ENCODE measurements at regions not wholly inside any gene's neighbourhood (a gene's known extent, or its start where the extent isn't known, plus 50 kb on each side); places are given as distances from the start of the nearest gene placed in this dataset.

DNA sequence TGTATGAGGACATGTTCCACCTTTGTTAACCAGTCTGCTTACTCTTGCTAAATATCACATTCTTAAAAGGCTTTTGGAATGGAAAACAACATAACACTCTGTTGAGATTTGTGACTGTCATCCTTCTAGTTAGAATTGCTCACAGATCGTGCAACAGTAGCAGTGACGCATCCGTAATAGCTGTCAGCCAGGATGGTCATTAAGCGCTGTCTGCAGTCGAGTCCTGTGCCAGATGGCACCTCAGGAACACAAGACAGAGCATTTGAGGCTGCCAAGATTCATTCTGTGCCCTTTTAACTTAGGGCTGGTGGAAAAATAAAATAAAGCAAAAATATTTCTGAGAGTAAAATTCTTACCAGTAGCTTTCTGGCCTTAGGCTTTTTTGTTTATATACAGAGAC lies 348.6 kb downstream of the ANKRD7 start:
- Histone ChIP-seq H3K27ac (ENCODE audit: low read length) (no peak overlapping the region), H3K27me3 (ENCODE audit: low read depth, low read length) (no peaks in the 10 kb centered on the region), H3K36me3 (ENCODE audit: control insufficient read depth in 1 of 2, insufficient read depth in 2 of 2, low read length in 2 of 2) (no peaks in the 10 kb centered on the region), H3K9me3 (ENCODE audit: control insufficient read depth in 1 of 2, low read length in 2 of 2) (no peaks in the 10 kb centered on the region), H3K4me1 (ENCODE audit: control insufficient read depth in 1 of 2, insufficient read depth in 2 of 2, low read length in 2 of 2) (peaks cover 0 to 5% of the 10 kb centered on the region in 2 donors), H3K4me3 (ENCODE audit: low read depth in 1 of 2, low read length in 2 of 2) (no peak overlapping the region)

- Histone ChIP-seq H3K27ac (ENCODE audit: low read length) (no peak overlapping the region), H3K36me3 (ENCODE audit: control insufficient read depth in 1 of 2, insufficient read depth in 2 of 2, low read length in 2 of 2) (no peaks in the 10 kb centered on the region), H3K9me3 (ENCODE audit: control insufficient read depth in 1 of 2, low read length in 2 of 2) (no peaks in the 10 kb centered on the region), H3K4me1 (ENCODE audit: control insufficient read depth in 1 of 2, insufficient read depth in 2 of 2, low read length in 2 of 2) (peaks cover 0 to 5% of the 10 kb centered on the region in 2 donors), H3K27me3 (ENCODE audit: low read depth, low read length) (no peaks in the 10 kb centered on the region), H3K4me3 (ENCODE audit: low read depth in 1 of 2, low read length in 2 of 2) (no peak overlapping the region)
These were observed 351.0 kb downstream of the ANKRD7 start for GRCh38 chr7:118575393-118575948.

- no peak overlapping the region for H3K4me3 ChIP-seq (ENCODE audit: low read depth in 1 of 2, low read length in 2 of 2)
- H3K9me3 ChIP-seq (ENCODE audit: control insufficient read depth in 1 of 2, low read length in 2 of 2), result no peaks in the 10 kb centered on the region
- H3K36me3 ChIP-seq (ENCODE audit: control insufficient read depth in 1 of 2, insufficient read depth in 2 of 2, low read length in 2 of 2), result no peaks in the 10 kb centered on the region
- H3K27ac ChIP-seq (ENCODE audit: low read length), result no peak overlapping the region
- no peaks in the 10 kb centered on the region for H3K27me3 ChIP-seq (ENCODE audit: low read depth, low read length)
- H3K4me1 ChIP-seq (ENCODE audit: control insufficient read depth in 1 of 2, insufficient read depth in 2 of 2, low read length in 2 of 2), result no peaks in the 10 kb centered on the region
These were observed 356.4 kb downstream of the ANKRD7 start for GRCh38 chr7:118580743-118581382.

DNA sequence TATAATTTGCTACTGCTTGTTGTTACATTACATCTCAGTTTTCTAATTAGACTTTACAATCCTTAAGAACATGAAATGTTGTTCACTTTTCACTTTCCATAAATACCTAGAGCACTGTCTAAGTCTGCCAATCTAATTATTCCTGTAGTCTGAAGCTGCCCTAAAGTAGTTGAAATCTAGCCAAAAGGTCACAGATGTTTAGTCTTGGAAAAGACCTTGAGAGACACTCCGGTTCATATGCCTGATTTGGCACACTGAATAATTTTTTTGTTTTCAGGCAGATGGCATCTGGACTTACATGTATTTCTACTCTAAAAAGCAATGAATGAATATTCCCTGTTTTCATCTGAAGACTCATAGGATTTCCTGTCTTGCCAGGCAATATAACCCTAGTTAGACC lies 359.1 kb downstream of the ANKRD7 start:
- Histone ChIP-seq H3K27me3 (ENCODE audit: low read depth, low read length) (no peaks in the 10 kb centered on the region), H3K9me3 (ENCODE audit: control insufficient read depth in 1 of 2, low read length in 2 of 2) (no peaks in the 10 kb centered on the region), H3K27ac (ENCODE audit: low read length) (no peak overlapping the region), H3K36me3 (ENCODE audit: control insufficient read depth in 1 of 2, insufficient read depth in 2 of 2, low read length in 2 of 2) (no peaks in the 10 kb centered on the region), H3K4me3 (ENCODE audit: low read depth in 1 of 2, low read length in 2 of 2) (no peak overlapping the region), H3K4me1 (ENCODE audit: control insufficient read depth in 1 of 2, insufficient read depth in 2 of 2, low read length in 2 of 2) (no peaks in the 10 kb centered on the region)

DNA sequence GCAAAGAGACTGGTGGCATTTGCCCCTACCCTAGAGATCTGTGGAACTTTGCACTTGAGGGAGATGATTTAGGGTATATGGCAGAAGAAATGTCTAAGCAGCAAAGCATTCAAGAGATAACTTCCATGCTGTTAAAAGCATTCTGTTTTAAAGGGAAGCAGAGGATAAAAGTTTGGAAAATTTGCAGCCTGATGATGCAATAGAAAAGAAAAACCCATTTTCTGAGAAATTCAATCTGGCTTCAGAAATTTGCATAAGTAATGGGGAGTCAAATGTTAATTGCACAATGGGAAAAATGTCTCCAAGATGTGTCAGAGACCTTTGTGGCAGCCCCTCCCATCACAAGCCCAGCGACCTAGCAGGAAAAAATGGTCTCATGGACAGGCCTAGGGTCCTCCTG lies 361.7 kb downstream of the ANKRD7 start:
- Histone ChIP-seq H3K9me3 (ENCODE audit: control insufficient read depth in 1 of 2, low read length in 2 of 2) (no peaks in the 10 kb centered on the region), H3K4me1 (ENCODE audit: control insufficient read depth in 1 of 2, insufficient read depth in 2 of 2, low read length in 2 of 2) (no peaks in the 10 kb centered on the region), H3K36me3 (ENCODE audit: control insufficient read depth in 1 of 2, insufficient read depth in 2 of 2, low read length in 2 of 2) (no peaks in the 10 kb centered on the region), H3K27me3 (ENCODE audit: low read depth, low read length) (no peaks in the 10 kb centered on the region), H3K27ac (ENCODE audit: low read length) (no peak overlapping the region), H3K4me3 (ENCODE audit: low read depth in 1 of 2, low read length in 2 of 2) (no peak overlapping the region)

GRCh38 chr7:118590107-118590506 lies 365.6 kb downstream of the ANKRD7 start:
- no peak overlapping the region for H3K4me3 ChIP-seq (ENCODE audit: low read depth in 1 of 2, low read length in 2 of 2)
- H3K27ac ChIP-seq (ENCODE audit: low read length), result no peak overlapping the region
- H3K36me3 ChIP-seq (ENCODE audit: control insufficient read depth in 1 of 2, insufficient read depth in 2 of 2, low read length in 2 of 2), result no peaks in the 10 kb centered on the region
- no peaks in the 10 kb centered on the region for H3K27me3 ChIP-seq (ENCODE audit: low read depth, low read length)
- H3K9me3 ChIP-seq (ENCODE audit: control insufficient read depth in 1 of 2, low read length in 2 of 2), result no peaks in the 10 kb centered on the region
- no peaks in the 10 kb centered on the region for H3K4me1 ChIP-seq (ENCODE audit: control insufficient read depth in 1 of 2, insufficient read depth in 2 of 2, low read length in 2 of 2)

- Histone ChIP-seq H3K27ac (ENCODE audit: low read length) (no peak overlapping the region), H3K4me1 (ENCODE audit: control insufficient read depth in 1 of 2, insufficient read depth in 2 of 2, low read length in 2 of 2) (no peaks in the 10 kb centered on the region)
These were observed 377.6 kb downstream of the ANKRD7 start for GRCh38 chr7:118602090-118602489.

DNA sequence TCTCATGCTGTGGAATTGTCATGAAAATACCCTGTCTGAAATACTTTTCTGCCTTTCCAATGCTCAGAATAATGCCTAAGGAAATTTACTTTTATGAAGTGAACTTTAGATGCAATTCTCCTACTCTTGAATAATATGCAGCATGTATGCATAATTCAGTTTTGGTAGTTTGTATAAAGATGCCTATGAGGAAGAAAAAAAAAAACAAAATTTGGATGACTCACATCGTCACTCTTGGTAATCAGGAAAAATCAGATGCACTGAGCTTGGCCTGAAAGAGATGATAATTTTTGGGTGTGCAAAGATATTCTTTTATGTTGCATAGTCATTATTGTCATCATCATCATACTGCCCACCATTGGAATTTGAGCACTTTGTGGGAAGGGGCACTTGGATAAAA lies 382.1 kb downstream of the ANKRD7 start:
- H3K27ac ChIP-seq (ENCODE audit: low read length), result no peak overlapping the region
- no peaks in the 10 kb centered on the region for H3K9me3 ChIP-seq (ENCODE audit: control insufficient read depth in 1 of 2, low read length in 2 of 2)
- H3K27me3 ChIP-seq (ENCODE audit: low read depth, low read length), result no peaks in the 10 kb centered on the region
- H3K4me3 ChIP-seq (ENCODE audit: low read depth in 1 of 2, low read length in 2 of 2), result no peak overlapping the region
- no peaks in the 10 kb centered on the region for H3K36me3 ChIP-seq (ENCODE audit: control insufficient read depth in 1 of 2, insufficient read depth in 2 of 2, low read length in 2 of 2)
- H3K4me1 ChIP-seq (ENCODE audit: control insufficient read depth in 1 of 2, insufficient read depth in 2 of 2, low read length in 2 of 2), result no peaks in the 10 kb centered on the region

More at GRCh38 chr7:118602090-118602489, 377.6 kb downstream of the ANKRD7 start:
- H3K36me3 ChIP-seq (ENCODE audit: control insufficient read depth in 1 of 2, insufficient read depth in 2 of 2, low read length in 2 of 2), result no peaks in the 10 kb centered on the region
- no peaks in the 10 kb centered on the region for H3K27me3 ChIP-seq (ENCODE audit: low read depth, low read length)
- H3K4me3 ChIP-seq (ENCODE audit: low read depth in 1 of 2, low read length in 2 of 2), result no peak overlapping the region
- H3K9me3 ChIP-seq (ENCODE audit: control insufficient read depth in 1 of 2, low read length in 2 of 2), result no peaks in the 10 kb centered on the region

DNA sequence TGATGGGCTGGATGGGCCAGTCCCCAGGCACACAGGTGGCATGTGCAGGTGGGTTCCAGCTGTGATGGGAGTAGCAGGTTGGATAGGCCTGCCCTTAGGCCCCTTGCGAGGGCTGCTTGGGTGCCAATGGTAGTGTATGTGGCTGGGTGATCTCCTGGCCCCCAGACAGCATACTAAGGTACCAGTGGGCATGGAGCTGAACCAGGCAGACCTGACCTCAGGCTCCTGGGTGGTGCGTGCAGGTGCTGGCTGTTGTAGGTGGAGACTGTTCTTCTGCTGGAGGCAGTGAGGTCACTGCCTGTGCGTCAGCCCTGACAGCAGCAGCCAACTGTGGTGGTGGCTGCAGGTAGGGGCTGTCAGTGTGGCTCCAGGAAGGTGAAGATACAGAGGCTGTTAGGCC lies 384.7 kb downstream of the ANKRD7 start:
- Histone ChIP-seq H3K36me3 (ENCODE audit: control insufficient read depth in 1 of 2, insufficient read depth in 2 of 2, low read length in 2 of 2) (no peaks in the 10 kb centered on the region), H3K9me3 (ENCODE audit: control insufficient read depth in 1 of 2, low read length in 2 of 2) (no peaks in the 10 kb centered on the region)

DNA sequence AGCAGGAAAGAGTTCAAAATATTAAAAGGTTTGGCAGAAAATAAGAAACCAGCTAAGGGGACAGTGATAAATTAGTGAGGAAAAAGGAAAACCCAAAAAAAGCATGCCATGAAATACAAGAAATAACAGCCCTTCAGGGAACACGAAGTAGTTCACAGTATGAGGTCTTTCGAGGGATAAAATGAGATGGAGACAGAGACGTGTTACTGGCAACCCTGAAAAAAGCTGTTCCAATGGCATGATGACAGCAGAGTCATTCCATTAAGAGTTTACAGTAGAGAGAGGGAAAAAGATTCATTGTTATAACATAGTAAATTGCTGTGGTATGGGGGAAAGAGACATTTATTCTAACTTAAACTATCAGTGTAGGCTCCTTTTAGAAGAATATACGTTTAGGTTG lies 391.2 kb downstream of the ANKRD7 start:
- no peaks in the 10 kb centered on the region for H3K9me3 ChIP-seq (ENCODE audit: control insufficient read depth in 1 of 2, low read length in 2 of 2)
- no peaks in the 10 kb centered on the region for H3K27me3 ChIP-seq (ENCODE audit: low read depth, low read length)
- H3K4me1 ChIP-seq (ENCODE audit: control insufficient read depth in 1 of 2, insufficient read depth in 2 of 2, low read length in 2 of 2), result no peaks in the 10 kb centered on the region

More for the DNA sequence above, 384.7 kb downstream of the ANKRD7 start:
- Histone ChIP-seq H3K4me3 (ENCODE audit: low read depth in 1 of 2, low read length in 2 of 2) (no peak overlapping the region), H3K27me3 (ENCODE audit: low read depth, low read length) (no peaks in the 10 kb centered on the region), H3K4me1 (ENCODE audit: control insufficient read depth in 1 of 2, insufficient read depth in 2 of 2, low read length in 2 of 2) (no peaks in the 10 kb centered on the region), H3K27ac (ENCODE audit: low read length) (no peak overlapping the region)

GRCh38 chr7:118621810-118622360 lies 397.4 kb downstream of the ANKRD7 start:
- H3K27me3 ChIP-seq (ENCODE audit: low read depth, low read length), result no peaks in the 10 kb centered on the region
- no peaks in the 10 kb centered on the region for H3K4me1 ChIP-seq (ENCODE audit: control insufficient read depth in 1 of 2, insufficient read depth in 2 of 2, low read length in 2 of 2)
- no peaks in the 10 kb centered on the region for H3K36me3 ChIP-seq (ENCODE audit: control insufficient read depth in 1 of 2, insufficient read depth in 2 of 2, low read length in 2 of 2)
- no peak overlapping the region for H3K4me3 ChIP-seq (ENCODE audit: low read depth in 1 of 2, low read length in 2 of 2)
- H3K27ac ChIP-seq (ENCODE audit: low read length), result no peak overlapping the region
- H3K9me3 ChIP-seq (ENCODE audit: control insufficient read depth in 1 of 2, low read length in 2 of 2), result peaks cover 0 to 2% of the 10 kb centered on the region in 2 donors

More for the DNA sequence above, 391.2 kb downstream of the ANKRD7 start:
- H3K36me3 ChIP-seq (ENCODE audit: control insufficient read depth in 1 of 2, insufficient read depth in 2 of 2, low read length in 2 of 2), result no peaks in the 10 kb centered on the region
- no peak overlapping the region for H3K27ac ChIP-seq (ENCODE audit: low read length)
- no peak overlapping the region for H3K4me3 ChIP-seq (ENCODE audit: low read depth in 1 of 2, low read length in 2 of 2)

DNA sequence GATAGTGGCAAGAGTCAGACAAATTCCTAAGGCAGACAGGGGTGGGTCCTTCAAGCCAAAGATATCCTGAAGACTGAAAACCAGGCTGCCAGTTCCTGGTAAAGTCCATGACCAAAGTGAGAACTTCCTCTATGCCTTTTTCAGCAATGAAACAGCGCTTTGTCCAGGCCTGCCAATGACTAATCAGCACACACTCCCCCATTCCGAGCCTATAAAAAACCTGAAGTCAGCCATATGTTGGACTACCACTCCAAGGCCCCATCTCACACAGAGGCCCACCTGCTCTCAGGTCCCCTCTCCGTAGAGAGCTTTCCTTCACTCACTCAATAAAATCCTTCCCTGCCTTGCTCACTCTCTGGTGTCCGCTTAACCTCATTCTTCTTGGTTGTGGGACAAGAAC lies 402.2 kb downstream of the ANKRD7 start:
- peaks cover 0 to 6% of the 10 kb centered on the region in 2 donors for H3K9me3 ChIP-seq (ENCODE audit: control insufficient read depth in 1 of 2, low read length in 2 of 2)
- H3K4me3 ChIP-seq (ENCODE audit: low read depth in 1 of 2, low read length in 2 of 2), result no peak overlapping the region
- no peaks in the 10 kb centered on the region for H3K4me1 ChIP-seq (ENCODE audit: control insufficient read depth in 1 of 2, insufficient read depth in 2 of 2, low read length in 2 of 2)
- H3K36me3 ChIP-seq (ENCODE audit: control insufficient read depth in 1 of 2, insufficient read depth in 2 of 2, low read length in 2 of 2), result no peaks in the 10 kb centered on the region
- no peak overlapping the region for H3K27ac ChIP-seq (ENCODE audit: low read length)
- H3K27me3 ChIP-seq (ENCODE audit: low read depth, low read length), result no peaks in the 10 kb centered on the region
